ENCODE measurements at regions not wholly inside any gene's neighbourhood (a gene's known extent, or its start where the extent isn't known, plus 50 kb on each side); places are given as distances from the start of the nearest gene placed in this dataset.

- BruUV-seq (replicated peaks): no TSS peak
- Histone ChIP-seq H3K4me2 (ENCODE audit: insufficient read depth, low read length) (no peak overlapping the region), H3K9me3 (replicated peaks; ENCODE audit: control insufficient read depth, insufficient read depth, low read depth, low read length) (peaks cover 3% of the 10 kb centered on the region; the same call in 1 of the 2 replicates), H3K9ac (ENCODE audit: insufficient read depth in 1 of 2, low read depth in 2 of 2, low read length in 2 of 2) (no peak overlapping the region; a peak in 1 of 4 replicates), H3K9me1 (ENCODE audit: control insufficient read depth, insufficient read depth, low read length) (no peaks in the 10 kb centered on the region), H3K79me2 (ENCODE audit: control insufficient read depth, insufficient read depth, low read length) (no peaks in the 10 kb centered on the region), H4K20me1 (replicated peaks; ENCODE audit: control insufficient read depth, insufficient read depth, low read length) (no peaks in the 10 kb centered on the region), H3K4me1 (replicated peaks in 1 of 2; ENCODE audit: control insufficient read depth in 2 of 2, insufficient read depth in 2 of 2, low read length in 2 of 2) (peaks cover 0 to 11% of the 10 kb centered on the region in 2 experiments; a peak in 2 of 5 replicates), H3K27ac (ENCODE audit: extremely low read depth, low read depth, low read length) (no peak overlapping the region), H3K4me3 (no peak overlapping the region), H3K36me3 (ENCODE audit: control insufficient read depth, insufficient read depth, low read length) (no peaks in the 10 kb centered on the region), H3K27me3 (ENCODE audit: control insufficient read depth in 2 of 2, insufficient read depth in 2 of 2, low read length in 2 of 2) (peaks cover 8 to 22% of the 10 kb centered on the region in 2 experiments), H2AFZ (ENCODE audit: low read depth, low read length) (no peak overlapping the region)
- in situ Hi-C loops (cut with MboI): no loop called here
- no peak for FAIRE-seq
- POLR2A ChIA-PET: no interaction called here
- intact Hi-C loops (cut with micrococcal nuclease): no loop called here
- no peak for DNase-seq (ENCODE audit: extremely low read depth in 1 of 4, low spot score in 3 of 4)
- WGBS (ENCODE audit: insufficient coverage, low coverage, missing lambda C conversion rate): 9% methylated on average over 30 of the region's 30 CpGs
- peak; percentile 22; the same call in 2 of the 3 replicates for ATAC-seq
- CTCF ChIA-PET (ENCODE audit: low intra/inter-chr PET ratio): no interaction called here
- no peak for TF ChIP-seq MAX (CRISPR knock-in tag; IDR thresholded peaks at IDR 0.05)
- no peak for TF ChIP-seq IRF9 (tag; IDR thresholded peaks at IDR 0.05)
Measured at GRCh38 chr10:45204954-45205775, 110.2 kb downstream of the OR13A1 start.

GRCh38 chr10:45209888-45210287 lies 105.5 kb downstream of the OR13A1 start:
- H3K4me2 ChIP-seq (ENCODE audit: insufficient read depth, low read length): no peak overlapping the region
- no peak for DNase-seq (ENCODE audit: extremely low read depth in 1 of 4, low spot score in 3 of 4)
- H3K9ac ChIP-seq (ENCODE audit: insufficient read depth in 1 of 2, low read depth in 2 of 2, low read length in 2 of 2): no peak overlapping the region
- no peaks in the 10 kb centered on the region for H3K9me1 ChIP-seq (ENCODE audit: control insufficient read depth, insufficient read depth, low read length)
- BruUV-seq (replicated peaks): no TSS peak
- H3K9me3 ChIP-seq (replicated peaks; ENCODE audit: control insufficient read depth, insufficient read depth, low read depth, low read length): peaks cover 3% of the 10 kb centered on the region; the same call in 1 of the 2 replicates
- H3K79me2 ChIP-seq (ENCODE audit: control insufficient read depth, insufficient read depth, low read length): no peaks in the 10 kb centered on the region
- 8% methylated on average over 2 of the region's 2 CpGs for WGBS (ENCODE audit: insufficient coverage, low coverage, missing lambda C conversion rate)
- peaks cover 8 to 15% of the 10 kb centered on the region in 2 experiments for H3K27me3 ChIP-seq (ENCODE audit: control insufficient read depth in 2 of 2, insufficient read depth in 2 of 2, low read length in 2 of 2)
- no peak overlapping the region for H3K4me3 ChIP-seq
- no peak for FAIRE-seq
- H4K20me1 ChIP-seq (replicated peaks; ENCODE audit: control insufficient read depth, insufficient read depth, low read length): no peaks in the 10 kb centered on the region
- intact Hi-C loops (cut with micrococcal nuclease) (no loop called here), in situ Hi-C loops (cut with MboI) (no loop called here)
- ChIA-PET CTCF (ENCODE audit: low intra/inter-chr PET ratio) (no interaction called here), POLR2A (no interaction called here)
- no peak overlapping the region for H2AFZ ChIP-seq (ENCODE audit: low read depth, low read length)
- H3K36me3 ChIP-seq (ENCODE audit: control insufficient read depth, insufficient read depth, low read length): no peaks in the 10 kb centered on the region
- H3K4me1 ChIP-seq (replicated peaks in 1 of 2; ENCODE audit: control insufficient read depth in 2 of 2, insufficient read depth in 2 of 2, low read length in 2 of 2): peaks cover 0 to 11% of the 10 kb centered on the region in 2 experiments; a peak in 2 of 5 replicates
- H3K27ac ChIP-seq (ENCODE audit: extremely low read depth, low read depth, low read length): no peak overlapping the region
- ATAC-seq: no peak
- TF ChIP-seq HBP1 (CRISPR knock-in tag; IDR thresholded peaks at IDR 0.05) (no peak), ARID1B (IDR thresholded peaks at IDR 0.05) (no peak), TEAD1 (CRISPR knock-in tag; IDR thresholded peaks at IDR 0.05) (no peak), GTF2E2 (tag; IDR thresholded peaks at IDR 0.05) (no peak), ZNF41 (CRISPR knock-in tag; conservative IDR thresholded peaks at IDR 0.05) (no peak), THAP12 (CRISPR knock-in tag; IDR thresholded peaks at IDR 0.05) (no peak), SNAPC5 (CRISPR knock-in tag; IDR thresholded peaks at IDR 0.05) (no peak)

Measured in K562 (cell line).